T-cell (primary cell): ENCODE measurements at regions not wholly inside any gene's neighbourhood (a gene's known extent, or its start where the extent isn't known, plus 50 kb on each side); places are given as distances from the start of the nearest gene placed in this dataset.
A peak's percentile ranks its signal among the peaks of the same experiment; 100 is the strongest.

Experiments
- ATAC-seq, 4 experiments: fragments of 200-7000 bp in 3 of 4; fragments of 150-1000 bp in 1 of 4; cut with Tn5 transposase; replicated peaks in 1 of 4; 1 replicate in 3 of 4; 2 replicates in 1 of 4; pipeline ENCODE4 v1.10.0; 2021; ENCODE audit warnings: moderate library complexity in 3 of 4, mild to moderate bottlenecking in 2 of 4, moderate number of reproducible peaks in 1 of 4
- CTCF ChIA-PET, 2 donors: fragments of 300-600 bp; sonication (Branson Sonifier 250); formaldehyde crosslinking; loops; one replicate each; lab custom pipeline; 2022; ENCODE audit warnings: antibody characterized with exemption in 2 of 2; lab: Charles Lee
- POLR2A ChIA-PET, 2 donors: fragments of 300-600 bp; sonication (Branson Sonifier 250); formaldehyde crosslinking; loops; one replicate each; lab custom pipeline; 2022; ENCODE audit warnings: antibody characterized with exemption in 2 of 2; lab: Charles Lee
- DNase-seq, 35 experiments: peaks; one replicate each; pipeline versions ENCODE4 v3.0.0 to v3.0.0-alpha.2; 2013 to 2023
- H3K27ac ChIP-seq: one replicate; pipeline ENCODE4 v1.5.1; 2013; ENCODE audit warnings: low read length
- H3K27me3 ChIP-seq, 2 experiments: replicated peaks in 1 of 2; 1 replicate in 1 of 2; 2 replicates in 1 of 2; pipeline versions ENCODE4 v1.6.1 to v1.7.0; 2013; ENCODE audit warnings: low read length in 1 of 2, mixed read lengths in 1 of 2; ENCODE audit not compliant: control insufficient read depth in 2 of 2, insufficient read depth in 2 of 2; ENCODE audit errors: extremely low read depth in 1 of 2
- H3K36me3 ChIP-seq, 2 donors: 1 replicate in 1 of 2; 2 replicates in 1 of 2; pipeline versions ENCODE4 v1.6.1 to v1.7.0; 2013; ENCODE audit warnings: low read length in 1 of 2; ENCODE audit not compliant: control insufficient read depth in 2 of 2, insufficient read depth in 1 of 2; ENCODE audit errors: extremely low read depth in 1 of 2
- H3K4me1 ChIP-seq, 2 experiments: 1 replicate in 1 of 2; 2 replicates in 1 of 2; pipeline versions ENCODE4 v1.6.1 to v1.7.0; 2013; ENCODE audit warnings: low read length in 2 of 2, mixed read lengths in 1 of 2; ENCODE audit not compliant: insufficient read depth in 2 of 2, control insufficient read depth in 1 of 2; ENCODE audit errors: extremely low read depth in 1 of 2
- H3K4me3 ChIP-seq, 2 donors: 1 replicate in 1 of 2; 2 replicates in 1 of 2; pipeline versions ENCODE4 v1.5.1 to v1.7.0; 2013; ENCODE audit warnings: mild to moderate bottlenecking in 2 of 2, low read length in 1 of 2, moderate library complexity in 1 of 2; ENCODE audit not compliant: control insufficient read depth in 1 of 2; ENCODE audit errors: extremely low read depth in 1 of 2
- H3K9me3 ChIP-seq: 2 replicates; pipeline ENCODE4 v1.7.0; 2013
- H3K27ac Mint-ChIP-seq, 2 donors: one replicate each; pipeline ENCODE4 v1.8.0; 2020 to 2021; ENCODE audit warnings: mild to moderate bottlenecking in 2 of 2, mixed read lengths in 2 of 2
- H3K27me3 Mint-ChIP-seq, 2 donors: one replicate each; pipeline ENCODE4 v1.8.0; 2021 to 2022; ENCODE audit warnings: mixed read lengths in 2 of 2
- H3K36me3 Mint-ChIP-seq: one replicate; pipeline ENCODE4 v1.8.0; 2021; ENCODE audit warnings: mixed read lengths
- H3K4me1 Mint-ChIP-seq, 3 donors: one replicate each; pipeline ENCODE4 v1.8.0; 2020 to 2022; ENCODE audit warnings: mixed read lengths in 3 of 3, mild to moderate bottlenecking in 1 of 3
- H3K4me3 Mint-ChIP-seq, 3 donors: one replicate each; pipeline ENCODE4 v1.8.0; 2020 to 2022; ENCODE audit warnings: mild to moderate bottlenecking in 3 of 3, mixed read lengths in 3 of 3, moderate library complexity in 3 of 3
- H3K9me3 Mint-ChIP-seq, 3 donors: one replicate each; pipeline ENCODE4 v1.8.0; 2020 to 2022; ENCODE audit warnings: mixed read lengths in 3 of 3
- whole genome bisulfite sequencing: methylation state at CpG from one replicate; pipeline ENCODE4 v1.1.5; 2013; ENCODE audit warnings: missing lambda C conversion rate; ENCODE audit not compliant: insufficient coverage; 5-methylcytosine and 5-hydroxymethylcytosine counted together

GRCh38 chr1:235009074-235009473 is 119.6 kb downstream of the TOMM20 start:
- Histone ChIP-seq H3K36me3 (peaks cover 0 to 2% of the 10 kb centered on the region in 2 donors), H3K27me3 (no peaks in the 10 kb centered on the region), H3K9me3 (no peaks in the 10 kb centered on the region), H3K4me3 (no peak overlapping the region), H3K4me1 (peaks cover 18 to 29% of the 10 kb centered on the region in 2 experiments), H3K27ac (no peak overlapping the region)
- H3K27ac Mint-ChIP-seq = peak overlapping the region in 1 of 2 donors; percentile 76
- ChIA-PET POLR2A (interaction anchor here in 1 of 2 donors (0.6 kb wide), 1 partner anchor 977 kb away, joined by 3 read pairs; no protein-coding TSS in a partner anchor), CTCF (no interaction called here)
- WGBS = 100% methylated on average over 2 of the region's 7 CpGs
- ATAC-seq (no peak), DNase-seq (no peak)
- peaks cover 56 to 81% (median 59%) of the 10 kb centered on the region in 3 donors for H3K4me1 Mint-ChIP-seq
- H3K4me3 Mint-ChIP-seq = peak overlapping the region in 1 of 3 donors; percentile 38
- H3K27me3 Mint-ChIP-seq = no peaks in the 10 kb centered on the region
- no peaks in the 10 kb centered on the region for H3K9me3 Mint-ChIP-seq
- no peaks in the 10 kb centered on the region for H3K36me3 Mint-ChIP-seq

DNA sequence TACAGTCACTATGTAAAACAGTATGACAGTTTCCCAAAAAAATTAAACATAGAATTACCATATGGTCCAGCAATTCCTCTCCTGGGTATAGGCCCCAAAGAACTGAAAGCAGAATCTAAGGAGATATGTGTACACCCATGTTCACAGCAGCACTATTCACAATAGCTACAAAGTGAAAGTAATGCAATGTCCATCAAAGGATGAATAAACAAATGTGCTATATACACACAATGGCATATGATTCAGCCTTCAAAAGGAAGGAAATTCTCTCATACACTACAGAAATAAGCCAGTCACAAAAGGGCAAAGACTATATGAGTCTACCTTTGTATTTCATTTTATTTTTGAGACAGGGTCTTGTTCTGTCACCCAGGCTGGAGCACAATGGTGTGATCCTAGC is 120.4 kb downstream of the TOMM20 start:
- Mint-ChIP-seq H3K27me3 (no peaks in the 10 kb centered on the region), H3K9me3 (no peaks in the 10 kb centered on the region), H3K27ac (peak overlapping the region in 1 of 2 donors; percentile 13), H3K36me3 (no peaks in the 10 kb centered on the region), H3K4me3 (no peak overlapping the region), H3K4me1 (peaks cover 53 to 77% (median 56%) of the 10 kb centered on the region in 3 donors)
- H3K4me3 ChIP-seq = no peak overlapping the region
- H3K27ac ChIP-seq = no peak overlapping the region
- H3K27me3 ChIP-seq = no peaks in the 10 kb centered on the region
- ChIA-PET POLR2A (interaction anchor here in 1 of 2 donors (0.6 kb wide), 1 partner anchor 424 kb away, joined by 5 read pairs; no protein-coding TSS in a partner anchor), CTCF (interaction anchor here in 1 of 2 donors (0.6 kb wide), 2 partner anchors 296 to 492 kb away, joined by 3 to 5 read pairs; no protein-coding TSS in a partner anchor)
- DNase-seq = no peak
- H3K9me3 ChIP-seq = no peaks in the 10 kb centered on the region
- ATAC-seq = no peak
- peaks cover 18 to 29% of the 10 kb centered on the region in 2 experiments for H3K4me1 ChIP-seq
- peaks cover 0 to 2% of the 10 kb centered on the region in 2 donors for H3K36me3 ChIP-seq

GRCh38 chr1:235006816-235007215 is 121.8 kb downstream of the TOMM20 start:
- Histone ChIP-seq H3K4me3 (no peak overlapping the region), H3K4me1 (peaks cover 12 to 15% of the 10 kb centered on the region in 2 experiments), H3K27ac (no peak overlapping the region), H3K36me3 (peaks cover 0 to 2% of the 10 kb centered on the region in 2 donors), H3K27me3 (no peaks in the 10 kb centered on the region), H3K9me3 (no peaks in the 10 kb centered on the region)
- H3K9me3 Mint-ChIP-seq = no peaks in the 10 kb centered on the region
- ATAC-seq = no peak
- H3K27ac Mint-ChIP-seq = no peak overlapping the region
- no peak for DNase-seq
- peaks cover 39 to 64% (median 42%) of the 10 kb centered on the region in 3 donors for H3K4me1 Mint-ChIP-seq
- ChIA-PET POLR2A (no interaction called here), CTCF (no interaction called here)
- no peaks in the 10 kb centered on the region for H3K36me3 Mint-ChIP-seq
- no peak overlapping the region for H3K4me3 Mint-ChIP-seq
- WGBS = 58% methylated on average over 3 of the region's 5 CpGs
- H3K27me3 Mint-ChIP-seq = no peaks in the 10 kb centered on the region

- H3K9me3 ChIP-seq = no peaks in the 10 kb centered on the region
- no peak overlapping the region for H3K27ac Mint-ChIP-seq
- H3K27me3 ChIP-seq = no peaks in the 10 kb centered on the region
- peaks cover 7 to 9% of the 10 kb centered on the region in 2 experiments for H3K4me1 ChIP-seq
- 13% methylated on average over 1 of the region's 1 CpG for WGBS
- H3K27ac ChIP-seq = no peak overlapping the region
- peak overlapping the region in 1 of 3 donors; percentile 4 for H3K4me3 Mint-ChIP-seq
- H3K4me1 Mint-ChIP-seq = peaks cover 33 to 58% (median 36%) of the 10 kb centered on the region in 3 donors
- no peaks in the 10 kb centered on the region for H3K9me3 Mint-ChIP-seq
- no peaks in the 10 kb centered on the region for H3K27me3 Mint-ChIP-seq
- ChIA-PET CTCF (no interaction called here), POLR2A (no interaction called here)
- no peaks in the 10 kb centered on the region for H3K36me3 Mint-ChIP-seq
- no peak overlapping the region for H3K4me3 ChIP-seq
- ATAC-seq (no peak), DNase-seq (no peak)
- H3K36me3 ChIP-seq = peaks cover 0 to 2% of the 10 kb centered on the region in 2 donors
Observed at GRCh38 chr1:235006132-235006721, 122.4 kb downstream of the TOMM20 start.

DNA sequence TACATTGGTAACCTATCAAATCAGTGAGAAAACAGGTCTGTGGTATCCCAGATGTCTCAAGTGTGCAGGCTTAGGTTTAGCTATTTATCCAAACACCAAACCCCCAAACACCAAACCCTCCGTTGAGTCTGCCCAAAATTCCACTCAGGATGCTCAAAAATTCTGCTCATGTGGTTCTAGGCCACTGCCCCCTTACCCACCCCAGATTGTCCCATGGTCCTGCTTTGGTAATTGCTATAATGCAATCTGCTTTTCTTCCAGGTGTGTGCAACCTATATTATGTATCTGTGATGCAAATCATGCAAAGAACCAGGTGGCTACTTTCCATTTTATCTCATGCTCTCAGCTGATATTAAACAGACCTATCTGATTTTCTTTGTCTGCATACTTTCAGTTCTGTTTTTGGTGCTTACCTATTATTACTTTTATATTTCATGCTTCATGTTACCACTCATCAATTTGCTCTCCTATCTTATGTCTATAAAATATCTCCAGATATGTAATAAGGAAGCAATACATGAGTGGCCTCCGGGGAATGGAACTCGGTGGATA is 123.7 kb downstream of the TOMM20 start:
- no peaks in the 10 kb centered on the region for H3K4me1 ChIP-seq
- Mint-ChIP-seq H3K4me1 (peaks cover 25 to 47% (median 26%) of the 10 kb centered on the region in 3 donors), H3K27me3 (no peaks in the 10 kb centered on the region), H3K27ac (no peak overlapping the region), H3K9me3 (no peaks in the 10 kb centered on the region), H3K36me3 (no peaks in the 10 kb centered on the region), H3K4me3 (no peak overlapping the region)
- H3K4me3 ChIP-seq = no peak overlapping the region
- H3K36me3 ChIP-seq = peaks cover 0 to under 1% of the 10 kb centered on the region in 2 donors
- WGBS = no CpG with 5 or more reads among the region's 3 CpGs
- ATAC-seq (no peak), DNase-seq (no peak)
- H3K27ac ChIP-seq = no peak overlapping the region
- no peaks in the 10 kb centered on the region for H3K27me3 ChIP-seq
- ChIA-PET POLR2A (no interaction called here), CTCF (no interaction called here)
- no peaks in the 10 kb centered on the region for H3K9me3 ChIP-seq

- H3K27me3 Mint-ChIP-seq = no peaks in the 10 kb centered on the region
- no CpG with 5 or more reads among the region's 2 CpGs for WGBS
- DNase-seq = no peak
- ATAC-seq = no peak
- ChIA-PET CTCF (no interaction called here), POLR2A (no interaction called here)
- H3K36me3 Mint-ChIP-seq = no peaks in the 10 kb centered on the region
- no peaks in the 10 kb centered on the region for H3K9me3 Mint-ChIP-seq
- no peak overlapping the region for H3K4me3 Mint-ChIP-seq
- no peak overlapping the region for H3K27ac Mint-ChIP-seq
- Histone ChIP-seq H3K4me1 (no peaks in the 10 kb centered on the region), H3K27ac (no peak overlapping the region), H3K27me3 (no peaks in the 10 kb centered on the region), H3K9me3 (no peaks in the 10 kb centered on the region), H3K4me3 (no peak overlapping the region), H3K36me3 (no peaks in the 10 kb centered on the region)
- peaks cover 20 to 41% (median 20%) of the 10 kb centered on the region in 3 donors for H3K4me1 Mint-ChIP-seq
Observed at GRCh38 chr1:235004276-235004675, 124.4 kb downstream of the TOMM20 start.
